ENCODE measurements at regions not wholly inside any gene's neighbourhood (a gene's known extent, or its start where the extent isn't known, plus 50 kb on each side); places are given as distances from the start of the nearest gene placed in this dataset.

- Histone ChIP-seq H3K27ac (ENCODE audit: low read depth in 2 of 2, low read length in 2 of 2) (no peak overlapping the region), H3K9me3 (ENCODE audit: control insufficient read depth in 2 of 3, insufficient read depth in 1 of 3, low read length in 3 of 3) (peaks cover 0 to 10% (median 0%) of the 10 kb centered on the region in 3 donors), H3K4me3 (ENCODE audit: low read length in 3 of 3) (no peak overlapping the region), H3K36me3 (ENCODE audit: control insufficient read depth in 2 of 3, insufficient read depth in 3 of 3, low read length in 3 of 3) (no peaks in the 10 kb centered on the region), H3K27me3 (ENCODE audit: control insufficient read depth, insufficient read depth, low read length) (no peaks in the 10 kb centered on the region), H3K9ac (ENCODE audit: low read length in 3 of 3) (no peak overlapping the region), H3K4me1 (ENCODE audit: control insufficient read depth in 2 of 3, insufficient read depth in 2 of 3, low read depth in 1 of 3, low read length in 3 of 3) (peaks cover 0 to 13% (median 6%) of the 10 kb centered on the region in 3 donors)
- intact Hi-C loops (cut with DNase I), result loop anchor here (10.0 kb wide), 1 partner anchor 93 kb away; no protein-coding TSS in a partner anchor
- no peak for TF ChIP-seq CTCF (IDR thresholded peaks at IDR 0.05; ENCODE audit: borderline replicate concordance, extremely low read depth, insufficient read depth)
- DNase-seq, result no peak
- no peak for FAIRE-seq
Observed at GRCh38 chr9:130772185-130772584, 62.9 kb upstream of the ABL1 start.

DNA sequence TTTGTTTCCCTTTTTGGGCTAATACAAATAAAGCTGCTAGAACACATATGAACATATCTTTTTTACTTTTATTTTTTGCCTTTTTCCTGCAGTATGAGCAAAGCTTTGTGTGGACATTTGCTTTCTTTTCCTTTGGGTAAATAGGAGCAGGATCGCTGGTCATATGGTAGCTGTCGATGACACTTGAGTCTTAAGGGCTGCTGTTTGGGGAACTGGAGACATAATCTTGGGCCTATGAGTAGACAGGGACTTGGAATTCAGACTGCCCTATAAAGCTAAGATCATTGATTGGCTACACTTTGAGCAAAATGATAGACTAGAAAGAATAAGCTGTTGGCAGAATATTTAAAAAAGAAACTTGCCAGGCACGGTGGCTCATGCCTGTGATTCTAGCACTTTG is 60.9 kb upstream of the ABL1 start:
- Histone ChIP-seq H3K36me3 (ENCODE audit: control insufficient read depth in 2 of 3, insufficient read depth in 3 of 3, low read length in 3 of 3) (no peaks in the 10 kb centered on the region), H3K27me3 (ENCODE audit: control insufficient read depth, insufficient read depth, low read length) (no peaks in the 10 kb centered on the region), H3K9me3 (ENCODE audit: control insufficient read depth in 2 of 3, insufficient read depth in 1 of 3, low read length in 3 of 3) (peaks cover 0 to 10% (median 0%) of the 10 kb centered on the region in 3 donors), H3K9ac (ENCODE audit: low read length in 3 of 3) (no peak overlapping the region), H3K4me1 (ENCODE audit: control insufficient read depth in 2 of 3, insufficient read depth in 2 of 3, low read depth in 1 of 3, low read length in 3 of 3) (peaks cover 0 to 4% (median 0%) of the 10 kb centered on the region in 3 donors), H3K27ac (ENCODE audit: low read depth in 2 of 2, low read length in 2 of 2) (no peak overlapping the region), H3K4me3 (ENCODE audit: low read length in 3 of 3) (no peak overlapping the region)
- DNase-seq (no peak), FAIRE-seq (no peak)
- no peak for TF ChIP-seq CTCF (IDR thresholded peaks at IDR 0.05; ENCODE audit: borderline replicate concordance, extremely low read depth, insufficient read depth)
- intact Hi-C loops (cut with DNase I), result loop anchor here (10.0 kb wide), 1 partner anchor 91 kb away; no protein-coding TSS in a partner anchor

DNA sequence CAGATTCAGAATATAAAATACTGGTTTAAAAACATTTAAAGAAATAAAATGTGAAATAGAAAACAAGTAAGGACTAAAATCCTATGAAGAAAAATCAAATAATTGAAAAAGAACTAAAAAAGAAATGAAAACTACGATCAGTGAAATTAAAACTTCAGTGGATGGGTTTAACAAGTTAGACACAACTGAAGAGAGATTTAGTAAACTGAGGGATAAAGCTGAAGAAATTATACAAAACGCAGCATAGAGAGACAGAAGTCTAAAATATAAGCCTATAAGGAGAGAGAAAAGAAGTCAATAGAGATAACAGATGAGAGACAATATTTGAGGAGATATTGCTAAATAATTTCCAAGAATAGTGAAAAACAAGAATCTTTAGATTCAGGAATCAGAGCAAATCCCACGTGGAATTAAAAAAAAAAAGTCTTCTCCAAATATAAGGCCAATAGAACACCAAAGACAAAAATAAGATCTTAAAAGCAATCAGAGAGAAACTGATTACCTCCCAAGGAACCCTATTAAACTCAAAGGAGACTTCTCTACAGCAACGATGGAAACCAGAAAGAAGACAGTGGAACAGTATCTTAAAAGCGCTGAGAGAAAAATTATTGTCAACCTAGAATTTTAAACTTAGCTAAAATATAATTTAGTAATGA is 59.6 kb upstream of the ABL1 start:
- Histone ChIP-seq H3K27ac (ENCODE audit: low read depth in 2 of 2, low read length in 2 of 2) (peak overlapping the region in 1 of 2 donors; percentile 13), H3K4me3 (ENCODE audit: low read length in 3 of 3) (no peak overlapping the region), H3K9me3 (ENCODE audit: control insufficient read depth in 2 of 3, insufficient read depth in 1 of 3, low read length in 3 of 3) (peaks cover 0 to 10% (median 0%) of the 10 kb centered on the region in 3 donors), H3K4me1 (ENCODE audit: control insufficient read depth in 2 of 3, insufficient read depth in 2 of 3, low read depth in 1 of 3, low read length in 3 of 3) (peaks cover 0 to 4% (median 0%) of the 10 kb centered on the region in 3 donors), H3K36me3 (ENCODE audit: control insufficient read depth in 2 of 3, insufficient read depth in 3 of 3, low read length in 3 of 3) (no peaks in the 10 kb centered on the region), H3K9ac (ENCODE audit: low read length in 3 of 3) (no peak overlapping the region), H3K27me3 (ENCODE audit: control insufficient read depth, insufficient read depth, low read length) (no peaks in the 10 kb centered on the region)
- no peak for TF ChIP-seq CTCF (IDR thresholded peaks at IDR 0.05; ENCODE audit: borderline replicate concordance, extremely low read depth, insufficient read depth)
- no peak for FAIRE-seq
- intact Hi-C loops (cut with DNase I), result loop anchor here (10.0 kb wide), 1 partner anchor 89 kb away; no protein-coding TSS in a partner anchor
- no peak for DNase-seq

All from kidney (tissue), 13 donors.